ENCODE measurements at regions not wholly inside any gene's neighbourhood (a gene's known extent, or its start where the extent isn't known, plus 50 kb on each side); places are given as distances from the start of the nearest gene placed in this dataset.

- intact Hi-C loops (cut with micrococcal nuclease; ENCODE audit: unreplicated experiment), result no loop called here
- no peak overlapping the region for H3K9ac ChIP-seq (ENCODE audit: insufficient read depth, low read depth, low read length)
- no peaks in the 10 kb centered on the region for H3K79me2 ChIP-seq (ENCODE audit: insufficient read depth, low read length)
- no TSS peak for BruUV-seq (replicated peaks)
- FAIRE-seq, result no peak
- DNase-seq (ENCODE audit: low spot score), result no peak
- H4K20me1 ChIP-seq (ENCODE audit: insufficient read depth, low read length), result no peaks in the 10 kb centered on the region
- no peaks in the 10 kb centered on the region for H3K4me1 ChIP-seq (ENCODE audit: insufficient read depth, low read length)
- no peaks in the 10 kb centered on the region for H3K27me3 ChIP-seq (ENCODE audit: control insufficient read depth in 1 of 2, insufficient read depth in 2 of 2, low read length in 2 of 2)
- WGBS (ENCODE audit: low lambda C conversion rate), result 0% methylated on average over 1 of the region's 7 CpGs
- in situ Hi-C loops (cut with HindIII; ENCODE audit: extremely low pct_ligation_motif_present, low pct_unique_long_range_greater_than_20kb), result loop anchor here (25.0 kb wide), 1 partner anchor 266 kb away; no protein-coding TSS in a partner anchor
- CTCF ChIA-PET (ENCODE audit: low intra/inter-chr PET ratio, low total read pairs), result no interaction called here
- H3K4me3 ChIP-seq (replicated peaks in 1 of 3; ENCODE audit: insufficient read depth in 1 of 3, low read depth in 2 of 3, low read length in 3 of 3), result no peak overlapping the region
- H2AFZ ChIP-seq (ENCODE audit: low read length), result no peak overlapping the region
- ATAC-seq, result no peak
- TF ChIP-seq PRDM15 (CRISPR knock-in tag; IDR thresholded peaks at IDR 0.05), result no peak
- TF ChIP-seq ZBTB10 (CRISPR knock-in tag; IDR thresholded peaks at IDR 0.05; ENCODE audit: borderline replicate concordance), result no peak
- TF ChIP-seq ZNF281 (CRISPR knock-in tag; IDR thresholded peaks at IDR 0.05; ENCODE audit: borderline replicate concordance), result no peak
- TF ChIP-seq TARDBP (CRISPR knock-in tag; IDR thresholded peaks at IDR 0.05), result no peak
- no peak for TF ChIP-seq EHMT2 (IDR thresholded peaks at IDR 0.05; ENCODE audit: borderline replicate concordance, low read depth, low read length)
- no peak for TF ChIP-seq FIP1L1 (IDR thresholded peaks at IDR 0.05; ENCODE audit: borderline replicate concordance, insufficient read depth, low read depth, low read length)
- H3K9me3 ChIP-seq (ENCODE audit: low read length), result no peaks in the 10 kb centered on the region
- H3K4me2 ChIP-seq (ENCODE audit: low read depth, low read length), result no peak overlapping the region
- no peaks in the 10 kb centered on the region for H3K36me3 ChIP-seq (replicated peaks in 1 of 2; ENCODE audit: control insufficient read depth in 1 of 2, insufficient read depth in 2 of 2, low read length in 2 of 2)
- no peak overlapping the region for H3K27ac ChIP-seq (ENCODE audit: extremely low read length, insufficient read depth, low read length)
- POLR2A ChIA-PET, result no interaction called here
Measured at GRCh38 chr3:89571707-89572106, 464.3 kb downstream of the EPHA3 start.

All from HepG2 (cell line).